COLO668 (cell line): ENCODE measurements at regions not wholly inside any gene's neighbourhood (a gene's known extent, or its start where the extent isn't known, plus 50 kb on each side); places are given as distances from the start of the nearest gene placed in this dataset.
"Not testable (repeated sequence)": the region's sequence is repeated elsewhere in the genome, so short reads cannot be mapped to it uniquely, and the experiment has no call there.

Experiments
- DNase-seq: peaks from one replicate; lab custom pipeline; 2025; ENCODE audit not compliant: unreplicated experiment; lab: John Stamatoyannopoulos, UW

DNA sequence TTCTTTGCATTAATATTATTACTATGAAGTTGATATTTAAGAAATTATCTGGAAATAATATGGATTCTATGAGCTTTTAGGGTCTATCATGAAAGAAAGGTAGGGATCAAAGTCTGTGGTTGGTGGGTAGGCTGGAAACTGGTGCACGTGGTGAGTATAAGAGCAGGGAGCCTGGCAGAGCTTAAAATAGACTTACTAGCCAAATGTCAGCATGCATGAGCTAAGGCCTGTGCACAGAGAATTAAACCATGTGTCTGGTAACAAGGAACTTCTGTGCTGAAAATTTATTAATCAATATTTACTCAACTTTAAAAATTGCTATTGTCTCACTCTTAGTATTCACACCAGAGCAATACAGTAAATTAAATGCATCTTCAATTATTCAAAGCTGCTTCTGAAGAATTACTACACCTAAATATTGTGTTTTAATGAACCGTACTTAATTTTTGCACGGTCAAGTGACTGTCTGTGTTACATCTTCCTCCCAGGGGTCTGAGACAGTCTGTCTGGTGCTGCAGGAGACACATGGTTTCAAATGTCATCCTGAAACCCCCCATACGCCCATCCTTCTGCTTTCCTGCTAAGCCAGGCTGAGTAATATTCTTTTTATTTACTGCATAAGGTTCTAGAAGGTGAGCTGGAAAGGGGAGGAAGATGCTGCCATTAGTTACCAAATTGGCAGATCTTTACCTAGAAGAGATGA is 161.0 kb upstream of the NLRP1 start:
- DNase-seq, result no peak

DNA sequence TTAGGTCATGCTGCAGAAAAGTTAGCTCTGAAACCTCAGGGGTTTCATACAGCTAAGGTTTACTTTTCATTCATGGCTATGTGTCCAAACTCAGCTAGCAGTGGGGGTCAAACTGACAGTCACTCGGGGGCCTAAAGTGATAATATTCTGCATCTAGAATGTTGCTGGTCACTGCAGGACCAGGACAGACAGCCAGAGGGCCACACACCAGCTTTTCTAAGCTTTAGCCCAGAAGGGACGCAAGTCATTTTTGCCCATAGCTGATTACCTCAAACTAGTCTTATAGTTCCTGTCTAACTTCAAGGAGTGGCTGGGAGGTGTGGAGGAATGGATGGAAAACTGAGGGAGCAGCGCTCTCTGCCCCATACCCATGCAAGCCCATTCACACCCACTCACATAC is 163.0 kb upstream of the NLRP1 start:
- no peak for DNase-seq

DNA sequence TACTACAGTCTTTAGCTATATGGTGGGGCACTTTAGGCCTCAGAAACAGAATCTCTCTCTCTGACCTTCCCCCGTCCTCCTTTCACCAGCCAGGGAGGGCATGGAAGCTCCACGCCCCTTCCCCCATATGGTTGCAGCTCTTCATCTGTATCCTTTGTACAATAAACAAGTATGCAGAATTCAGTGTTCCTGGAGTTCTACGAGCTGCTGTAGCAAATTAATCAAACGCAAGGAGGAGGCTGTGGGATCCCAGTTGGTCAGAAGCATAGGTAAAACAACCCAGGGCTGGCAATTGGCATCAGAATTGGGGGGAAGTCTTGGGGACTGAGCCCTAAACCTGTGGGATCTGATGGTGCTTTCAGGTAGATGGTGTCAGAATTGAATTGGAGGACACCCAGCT is 163.7 kb upstream of the NLRP1 start:
- DNase-seq, result no peak

DNA sequence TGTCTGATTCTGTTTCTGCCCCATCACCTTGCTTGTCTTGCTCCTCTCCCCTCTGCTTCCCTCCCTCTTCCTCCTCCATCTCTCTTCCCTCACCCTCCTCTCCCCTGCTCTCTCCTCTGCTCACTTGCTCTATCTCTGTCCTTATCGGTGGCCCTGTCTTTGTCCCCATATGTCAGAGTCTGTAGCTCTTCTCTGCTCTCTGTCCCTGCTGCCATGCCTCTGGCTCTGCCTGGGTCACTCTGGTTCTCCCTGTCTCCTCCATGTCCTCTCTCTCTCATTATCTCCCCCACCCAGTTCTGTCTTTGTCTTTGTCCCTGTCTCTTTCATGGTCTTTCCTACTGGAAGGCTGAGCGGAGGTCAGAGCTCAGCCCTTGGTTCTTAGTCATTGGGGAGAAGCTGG is 169.1 kb upstream of the NLRP1 start:
- no peak for DNase-seq

DNA sequence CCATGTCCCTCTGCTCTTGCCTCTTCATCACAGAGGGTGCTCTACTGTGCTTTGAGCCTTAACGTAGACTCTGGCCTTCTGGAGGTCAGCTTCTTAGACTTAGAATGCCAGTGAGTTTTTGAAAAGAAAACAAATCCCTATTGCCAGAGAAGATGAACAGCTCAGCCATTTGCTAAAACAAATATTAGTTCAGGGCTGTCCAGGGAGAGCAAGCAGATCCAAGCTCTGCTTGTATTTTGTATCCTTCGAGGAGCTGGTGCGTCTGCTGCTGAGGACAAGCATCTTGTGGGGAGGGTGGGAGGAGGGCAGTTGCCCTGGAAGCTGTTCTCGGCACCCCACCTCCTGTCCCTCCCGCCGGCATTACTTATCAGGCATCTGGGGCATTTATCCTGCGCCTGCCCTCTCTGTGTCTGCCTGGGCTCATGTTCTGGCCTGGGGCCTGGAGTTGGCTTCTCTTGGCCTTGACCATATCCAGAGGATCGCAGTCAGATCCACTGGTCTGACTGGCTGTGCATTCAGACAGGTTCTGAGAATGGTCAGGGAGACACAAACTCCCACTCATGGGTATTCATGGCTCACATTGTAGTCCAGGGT is 173.1 kb upstream of the NLRP1 start:
- no peak for DNase-seq

DNA sequence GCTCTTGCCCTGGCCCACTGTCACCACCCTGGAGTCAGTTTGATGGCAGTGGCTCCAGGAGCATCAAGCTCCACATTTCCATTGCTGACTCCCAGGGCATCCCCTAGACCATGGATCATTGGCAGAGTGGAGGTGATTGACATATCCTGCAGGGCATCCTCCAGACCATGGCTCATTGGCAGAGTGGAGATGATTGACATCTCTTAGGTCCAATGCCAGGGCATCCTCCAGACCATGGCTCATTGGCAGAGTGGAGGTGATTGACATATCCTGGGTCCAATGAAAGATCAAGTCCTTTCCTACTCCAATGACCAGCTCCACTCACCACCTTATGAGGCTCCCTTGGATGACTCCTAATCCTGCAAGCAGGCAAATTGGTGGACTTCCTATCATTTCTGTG is 174.3 kb upstream of the NLRP1 start:
- no peak for DNase-seq

DNA sequence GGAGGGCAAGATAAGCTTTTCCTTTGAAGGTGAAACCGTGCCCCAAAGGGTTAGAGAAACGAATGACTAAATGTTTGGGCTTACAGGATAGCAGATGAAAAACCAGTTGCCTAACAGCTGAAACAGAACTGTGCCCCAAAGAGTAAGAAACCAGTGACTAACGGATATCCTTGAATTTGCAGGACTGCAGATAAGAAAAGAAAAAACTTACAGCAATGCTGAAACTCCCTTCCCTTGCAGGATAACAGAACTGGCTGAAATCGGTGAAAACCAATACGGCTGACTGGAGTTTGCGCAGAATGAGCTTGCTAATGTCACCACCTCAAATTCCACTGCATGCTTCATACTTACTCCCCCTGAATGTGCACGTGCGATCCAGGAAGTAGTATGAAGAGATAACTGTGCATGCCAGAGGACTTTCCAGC is 175.2 kb upstream of the NLRP1 start:
- no peak for DNase-seq

DNA sequence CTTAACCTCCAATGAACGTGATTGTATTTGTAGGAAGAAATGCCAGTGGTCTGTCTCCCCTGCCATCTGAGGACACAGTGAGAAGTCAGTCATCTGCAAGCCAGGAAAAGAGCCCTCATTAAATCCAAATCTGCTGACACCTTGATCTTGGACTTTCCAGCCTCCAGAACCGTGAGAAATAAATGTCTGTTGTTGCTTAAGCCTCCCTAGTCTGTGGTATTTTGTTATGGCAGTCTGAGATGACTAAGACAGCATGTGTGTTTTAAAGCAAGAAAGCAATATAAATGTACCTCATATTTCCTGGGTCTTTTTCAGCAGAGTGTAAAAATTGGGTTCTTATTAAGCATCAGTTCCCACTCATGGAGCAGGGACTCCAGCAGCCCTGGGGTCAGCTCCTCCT is 177.9 kb upstream of the NLRP1 start:
- DNase-seq, result no peak

DNA sequence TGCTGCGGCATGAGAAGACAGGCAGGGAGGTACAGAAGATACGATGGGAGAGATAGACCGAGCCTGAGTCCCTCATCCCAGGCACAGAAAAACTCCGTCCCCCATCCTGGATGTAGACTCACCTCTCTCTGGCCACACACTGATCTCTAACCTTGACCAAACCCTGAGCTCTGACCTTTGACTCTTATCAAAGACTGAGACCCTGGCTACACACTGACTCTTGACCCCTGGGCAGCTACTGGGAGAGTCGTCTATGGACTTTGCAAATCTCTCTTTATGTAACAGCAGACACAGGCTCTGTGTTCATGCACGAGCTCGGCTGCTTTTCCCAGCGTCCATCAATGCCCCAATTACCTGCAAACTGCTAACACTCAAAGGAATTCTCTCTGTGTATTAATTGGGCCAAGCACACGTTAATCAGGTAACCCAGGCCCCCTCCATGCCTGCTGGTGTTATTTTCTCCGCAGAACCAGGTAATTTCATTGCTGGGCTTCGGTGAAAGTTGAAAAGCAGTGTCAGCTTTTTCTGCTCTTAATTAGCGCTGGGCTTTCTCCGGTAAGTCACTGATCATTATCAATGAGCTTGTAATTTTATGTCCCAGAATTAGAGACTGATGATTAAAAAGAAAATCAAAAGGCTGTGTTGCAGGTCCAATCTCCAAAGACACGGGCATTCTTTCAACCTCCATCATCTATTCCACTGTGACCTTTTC is 179.4 kb upstream of the NLRP1 start:
- DNase-seq, result no peak

DNA sequence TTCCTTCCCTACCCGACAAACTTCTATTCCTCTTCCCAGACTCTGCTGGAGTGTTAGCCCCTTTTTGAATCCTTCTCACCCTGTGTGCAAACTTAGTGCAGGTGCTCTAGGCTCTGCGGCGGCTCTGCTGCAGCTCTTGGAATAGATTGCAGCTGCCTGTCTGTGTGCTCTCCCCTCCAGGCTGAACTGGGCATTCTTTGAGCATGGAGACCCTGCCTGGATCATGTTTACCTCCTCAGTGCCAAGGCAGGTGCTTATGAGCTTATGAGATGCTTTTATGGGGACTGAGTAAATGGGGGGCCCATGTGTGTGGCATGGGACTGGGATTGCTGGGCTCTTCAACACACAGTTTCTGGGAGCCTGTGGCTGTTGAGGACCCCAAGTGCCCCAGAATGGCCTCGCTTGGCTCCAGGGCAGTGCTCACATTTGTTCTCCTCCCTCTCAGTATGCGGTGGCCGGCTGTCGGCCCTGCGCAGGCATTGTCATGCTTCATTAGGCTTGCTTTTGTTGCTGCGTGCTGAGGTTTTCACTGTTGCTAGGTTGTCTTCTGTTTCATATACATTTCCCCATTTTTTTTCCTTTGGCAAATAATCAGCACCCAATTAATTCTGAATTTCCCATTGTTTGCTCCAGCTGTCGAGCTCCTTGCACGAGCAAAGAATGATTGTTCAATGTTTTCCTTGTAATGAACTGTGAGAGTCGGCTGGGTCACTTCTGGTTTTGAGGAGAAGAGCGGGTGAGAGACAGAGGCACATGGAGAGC is 185.5 kb upstream of the NLRP1 start:
- no peak for DNase-seq

DNA sequence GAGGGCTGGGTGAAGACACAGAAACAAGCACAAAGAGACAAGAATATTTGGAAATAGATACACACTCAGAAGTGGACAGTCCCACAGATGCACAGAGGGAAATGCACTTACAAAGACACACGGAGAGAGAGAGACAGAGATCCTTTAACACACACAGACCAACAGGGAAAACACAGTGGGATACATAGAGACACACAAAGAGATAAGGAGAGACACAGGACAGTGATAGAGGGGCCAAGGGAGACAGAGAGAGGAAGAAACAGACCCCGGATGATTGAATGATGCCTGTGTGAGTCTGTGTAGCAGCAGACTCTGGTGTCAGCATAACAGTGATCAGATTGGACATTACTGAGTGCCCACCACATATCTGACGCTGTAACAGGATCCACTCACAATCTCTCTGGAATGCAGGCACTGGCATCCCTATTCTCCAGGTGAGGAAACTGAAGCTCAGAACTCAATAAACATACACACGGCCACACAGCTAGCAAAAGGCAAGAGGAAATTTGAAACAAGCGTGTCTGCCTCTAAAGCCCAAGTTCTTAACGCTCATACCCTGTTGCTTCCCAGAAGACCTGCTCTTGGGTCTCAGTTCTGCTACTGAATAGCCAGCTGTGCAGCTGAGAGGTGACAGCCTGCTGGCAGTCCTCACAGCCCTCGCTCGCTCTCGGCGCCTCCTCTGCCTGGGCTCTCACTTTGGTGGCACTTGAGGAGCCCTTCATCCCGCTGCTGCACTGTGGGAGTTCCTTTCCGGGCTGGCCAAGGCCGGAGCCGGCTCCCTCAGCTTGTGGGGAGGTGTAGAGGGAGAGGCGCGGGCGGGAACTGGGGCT is 186.3 kb upstream of the NLRP1 start:
- no peak for DNase-seq

DNA sequence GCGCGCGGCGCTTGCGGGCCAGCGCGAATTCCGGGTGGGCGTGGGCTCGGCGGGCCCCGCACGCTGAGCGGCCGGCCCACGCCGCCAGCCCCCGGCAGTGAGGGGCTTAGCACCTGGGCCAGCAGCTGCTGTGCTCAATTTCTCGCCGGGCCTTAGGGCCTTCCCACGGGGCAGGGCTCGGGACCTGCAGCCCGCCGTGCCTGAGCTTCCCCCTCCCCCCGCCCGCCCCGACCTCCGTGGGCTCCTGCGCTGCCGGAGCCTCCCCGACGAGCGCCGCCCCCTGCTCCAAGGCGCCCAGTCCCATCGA is 186.9 kb upstream of the NLRP1 start:
- DNase-seq, result not testable (repeated sequence)

DNA sequence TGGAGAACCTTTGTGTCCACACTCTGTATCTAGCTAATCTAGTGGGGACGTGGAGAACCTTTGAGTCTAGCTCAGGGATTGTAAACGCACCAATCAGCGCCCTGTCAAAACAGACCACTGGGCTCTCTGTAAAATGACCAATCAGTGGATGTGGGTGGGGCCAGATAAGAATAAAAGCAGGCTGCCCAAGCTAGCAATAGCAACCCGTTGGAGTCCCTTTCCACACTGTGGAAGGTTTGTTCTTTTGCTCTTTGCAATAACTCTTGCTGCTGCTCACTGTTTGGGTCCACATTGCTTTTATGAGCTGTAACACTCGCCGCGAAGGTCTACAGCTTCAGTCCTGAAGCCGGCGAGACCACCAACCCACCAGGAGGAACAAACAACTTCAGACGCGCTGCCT is 187.7 kb upstream of the NLRP1 start:
- not testable (repeated sequence) for DNase-seq

DNA sequence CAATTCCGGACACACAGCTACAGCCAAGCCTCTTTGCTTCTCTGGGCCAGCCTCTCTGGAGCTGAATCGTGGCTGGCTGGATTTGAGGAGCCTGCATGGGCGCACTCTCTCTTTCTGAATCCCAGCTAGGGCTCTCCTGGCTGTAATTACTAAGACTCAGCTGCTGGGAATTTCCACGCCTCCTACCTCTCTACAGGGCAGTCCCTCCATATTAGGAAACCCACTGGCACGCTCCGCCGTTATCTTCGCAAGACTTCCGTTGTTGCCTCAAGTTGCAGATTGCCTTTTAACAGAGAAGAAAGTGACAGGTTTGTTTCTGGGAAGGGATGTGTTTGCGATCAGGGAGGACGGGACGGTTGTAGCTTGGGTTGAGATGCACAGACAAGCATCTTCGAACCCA is 188.4 kb upstream of the NLRP1 start:
- DNase-seq, result no peak

DNA sequence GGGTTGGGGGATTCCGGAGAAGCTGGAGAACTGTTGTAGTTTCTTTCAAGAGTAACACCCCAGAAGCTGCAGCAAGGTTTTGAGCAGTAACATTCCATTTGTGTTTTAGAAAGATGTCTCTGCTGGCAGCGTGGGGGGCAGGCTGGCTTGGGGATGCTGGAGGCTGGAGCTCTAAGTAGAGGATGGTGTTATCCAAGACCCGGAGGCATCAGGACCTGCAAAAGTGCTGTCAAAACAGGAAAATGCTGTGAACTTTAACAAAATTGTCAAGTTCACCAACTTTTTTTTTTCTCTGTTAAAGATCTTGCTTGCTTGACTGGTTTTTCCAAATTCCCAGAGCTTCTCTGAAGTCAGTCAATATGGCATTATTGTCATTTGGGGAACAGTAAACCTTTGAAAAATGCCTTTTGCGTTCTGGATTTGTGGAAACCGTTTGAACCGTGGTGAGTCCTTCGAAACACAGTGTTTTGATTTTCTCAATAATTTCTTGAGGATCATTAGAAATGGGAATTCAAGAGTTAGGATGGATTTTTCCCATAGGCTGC is 189.6 kb upstream of the NLRP1 start:
- no peak for DNase-seq

DNA sequence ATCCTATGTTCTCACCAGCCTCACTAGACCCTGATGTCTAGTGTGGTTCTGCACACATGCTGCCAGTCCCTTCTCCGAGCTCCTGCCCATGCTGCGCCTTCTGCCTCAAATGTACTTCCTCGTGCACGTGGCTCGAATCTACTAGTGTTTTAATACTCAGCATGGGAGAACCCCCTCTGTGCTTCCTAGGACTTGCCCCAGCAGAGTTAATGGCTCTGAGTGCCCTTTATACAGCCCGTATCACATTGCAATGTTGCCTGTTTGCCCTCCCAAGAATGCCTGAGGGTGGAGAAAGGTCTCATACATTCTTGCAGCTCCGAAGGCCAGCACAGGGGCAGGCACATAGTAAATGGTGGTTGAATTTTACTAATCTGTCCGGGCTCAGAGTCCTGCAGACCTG is 190.8 kb upstream of the NLRP1 start:
- no peak for DNase-seq

DNA sequence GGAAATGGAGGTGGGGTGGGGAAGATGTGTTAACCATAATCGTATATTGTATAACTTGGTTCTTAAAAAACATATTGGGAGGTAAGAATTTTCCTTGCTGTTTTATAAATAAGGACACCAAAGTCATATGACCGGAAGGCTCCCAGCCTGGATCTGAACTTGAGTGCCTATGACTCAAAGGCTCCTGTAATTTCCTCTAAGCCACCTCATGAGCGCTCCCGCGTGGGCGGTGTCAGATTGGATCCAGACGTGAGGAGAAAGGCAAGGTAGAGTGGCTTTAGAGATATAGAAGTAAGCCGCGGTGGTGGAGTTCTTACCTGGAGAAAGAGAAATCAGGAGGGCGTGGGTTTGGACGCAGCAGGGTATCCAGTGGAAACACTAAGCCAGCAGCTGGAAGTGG is 196.2 kb upstream of the NLRP1 start:
- DNase-seq, result no peak

DNA sequence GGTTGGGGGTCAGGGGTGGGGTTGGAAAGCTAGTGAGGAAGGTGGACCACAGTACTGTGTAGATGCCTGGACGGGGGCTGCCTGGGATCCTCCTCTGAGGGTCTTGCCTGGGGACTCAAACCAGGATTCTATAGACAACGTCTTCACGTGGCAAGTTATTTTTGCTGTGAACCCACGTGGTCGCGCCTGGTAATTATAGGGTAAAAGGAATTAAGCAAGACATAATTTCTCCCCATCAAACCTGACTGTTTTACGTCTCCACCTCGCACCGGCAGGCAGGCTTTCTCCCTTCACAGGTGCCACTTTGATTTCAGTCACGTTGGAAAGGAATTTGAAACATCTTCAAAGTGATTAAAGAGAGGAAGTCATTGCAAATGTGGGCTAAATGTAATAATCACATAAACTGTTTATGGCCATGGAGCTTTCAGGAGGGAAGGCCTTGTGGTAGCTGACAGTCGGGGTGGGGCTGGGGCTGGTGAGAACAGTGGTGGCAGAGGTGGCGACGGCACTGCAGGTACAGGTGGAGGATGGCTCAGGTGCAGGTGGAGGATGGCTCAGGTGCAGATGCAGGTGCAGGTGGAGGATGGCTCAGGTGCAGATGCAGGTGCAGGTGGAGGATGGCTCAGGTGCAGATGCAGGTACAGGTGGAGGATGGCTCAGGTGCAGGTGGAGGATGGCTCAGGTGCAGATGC is 197.1 kb upstream of the NLRP1 start:
- no peak for DNase-seq

DNA sequence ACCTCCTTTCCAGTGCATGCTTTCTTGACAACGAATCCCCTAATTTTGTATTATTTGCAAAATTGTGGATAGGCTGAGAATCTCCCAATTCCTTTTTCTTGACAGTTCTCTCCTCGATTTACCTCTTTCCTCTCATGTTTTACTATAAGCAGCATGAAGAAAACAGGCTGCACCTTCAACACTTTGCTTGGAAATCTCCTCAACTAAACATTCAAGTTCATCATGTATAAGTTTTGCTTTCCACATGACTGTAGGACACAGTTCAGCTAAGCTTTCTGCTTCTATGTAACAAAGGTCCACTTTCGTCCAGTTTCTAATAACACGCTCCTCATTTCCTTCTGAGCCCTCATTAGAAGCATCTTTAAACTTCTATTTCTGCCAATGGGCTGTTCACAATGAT is 199.0 kb upstream of the NLRP1 start:
- no peak for DNase-seq

DNA sequence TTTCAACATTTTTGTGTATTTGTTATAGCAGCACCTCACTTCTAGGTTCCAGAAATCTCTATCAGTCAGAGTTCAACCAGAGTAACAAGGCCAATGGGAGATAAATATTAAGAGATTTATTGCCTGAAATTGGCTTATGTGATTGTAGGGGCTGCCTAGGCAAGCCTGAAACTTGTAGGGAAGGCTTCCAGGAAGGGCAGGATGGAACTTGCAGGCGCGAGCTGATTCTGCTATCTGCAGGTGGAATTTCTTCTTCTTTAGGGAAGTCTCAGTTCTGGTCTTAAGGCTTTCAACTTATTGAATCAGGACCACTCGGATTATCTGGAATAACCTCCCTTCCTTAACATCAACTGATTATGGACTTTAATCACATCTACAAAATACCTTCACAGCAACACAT is 199.5 kb upstream of the NLRP1 start:
- no peak for DNase-seq
